Natural killer cell (primary cell): ENCODE measurements at regions not wholly inside any gene's neighbourhood (a gene's known extent, or its start where the extent isn't known, plus 50 kb on each side); places are given as distances from the start of the nearest gene placed in this dataset.
"Not testable (repeated sequence)": the region's sequence is repeated elsewhere in the genome, so short reads cannot be mapped to it uniquely, and the experiment has no call there.

Experiments used
- ATAC-seq, 3 donors: fragments of 150-1000 bp in 2 of 3; fragments of 200-7000 bp in 1 of 3; cut with Tn5 transposase; 1 replicate in 1 of 3; 2 replicates in 2 of 3; pipeline ENCODE4 v1.10.0; 2021; ENCODE audit warnings: mild to moderate bottlenecking in 2 of 3, moderate library complexity in 2 of 3
- DNase-seq, 2 donors: peaks; one replicate each; pipeline versions ENCODE4 v3.0.0 to v3.0.0-alpha.2; 2013 to 2021; ENCODE audit warnings: mixed read lengths in 1 of 2
- H3K27ac ChIP-seq: one replicate; pipeline ENCODE4 v1.5.1; 2013; ENCODE audit warnings: mild to moderate bottlenecking, low read length
- H3K27me3 ChIP-seq: one replicate; pipeline ENCODE4 v1.6.1; 2013; ENCODE audit warnings: low read length; ENCODE audit not compliant: control insufficient read depth, insufficient read depth
- H3K36me3 ChIP-seq: one replicate; pipeline ENCODE4 v1.6.1; 2013; ENCODE audit warnings: low read length; ENCODE audit not compliant: control insufficient read depth, insufficient read depth
- H3K4me1 ChIP-seq: one replicate; pipeline ENCODE4 v1.6.1; 2013; ENCODE audit warnings: low read length; ENCODE audit not compliant: control insufficient read depth, insufficient read depth
- H3K4me3 ChIP-seq: one replicate; pipeline ENCODE4 v1.5.1; 2013; ENCODE audit warnings: low read length
- H3K9me3 ChIP-seq: one replicate; pipeline ENCODE4 v1.6.1; 2013; ENCODE audit warnings: low read length; ENCODE audit not compliant: control insufficient read depth, insufficient read depth
- H3K27ac Mint-ChIP-seq, 2 donors: one replicate each; pipeline ENCODE4 v1.8.0; 2022; ENCODE audit warnings: mild to moderate bottlenecking in 2 of 2, mixed read lengths in 2 of 2, moderate library complexity in 1 of 2
- H3K27me3 Mint-ChIP-seq, 2 donors: one replicate each; pipeline ENCODE4 v1.8.0; 2022; ENCODE audit warnings: low read depth in 2 of 2, mixed read lengths in 2 of 2
- H3K36me3 Mint-ChIP-seq: one replicate; pipeline ENCODE4 v1.8.0; 2022; ENCODE audit warnings: mixed read lengths
- H3K4me1 Mint-ChIP-seq, 2 donors: one replicate each; pipeline ENCODE4 v1.8.0; 2022; ENCODE audit warnings: mixed read lengths in 2 of 2
- H3K4me3 Mint-ChIP-seq: one replicate; pipeline ENCODE4 v1.8.0; 2022; ENCODE audit warnings: mild to moderate bottlenecking, moderate library complexity, mixed read lengths
- H3K9me3 Mint-ChIP-seq, 2 donors: one replicate each; pipeline ENCODE4 v1.8.0; 2022; ENCODE audit warnings: mixed read lengths in 2 of 2
- CTCF ChIP-seq: fragments of 200-600 bp; IDR thresholded peaks from one replicate; pipeline ENCODE4 v1.8.0; 2022; ENCODE audit warnings: antibody characterized with exemption
- WGBS: methylation state at CpG from one replicate; pipeline ENCODE4 v1.1.7; 2013; ENCODE audit warnings: missing lambda C conversion rate; ENCODE audit not compliant: insufficient coverage; 5-methylcytosine and 5-hydroxymethylcytosine counted together
- intact Hi-C: fragments of 100-400 bp; cut with micrococcal nuclease; formaldehyde crosslinking; loops from one replicate; pipeline ENCODE4 v1.14.2; 2022

- H3K36me3 ChIP-seq: no peaks in the 10 kb centered on the region
- Mint-ChIP-seq H3K27me3 (peaks cover 0 to 9% of the 10 kb centered on the region in 2 donors), H3K27ac (no peak overlapping the region), H3K4me1 (no peaks in the 10 kb centered on the region), H3K36me3 (no peaks in the 10 kb centered on the region), H3K4me3 (no peak overlapping the region), H3K9me3 (no peaks in the 10 kb centered on the region)
- no peaks in the 10 kb centered on the region for H3K9me3 ChIP-seq
- no peak for TF ChIP-seq CTCF
- 69% methylated on average over 5 of the region's 5 CpGs for WGBS
- intact Hi-C loops: no loop called here
- H3K4me1 ChIP-seq: peaks cover 2% of the 10 kb centered on the region
- no peak overlapping the region for H3K4me3 ChIP-seq
- ATAC-seq (no peak), DNase-seq (no peak)
- no peak overlapping the region for H3K27ac ChIP-seq
- no peaks in the 10 kb centered on the region for H3K27me3 ChIP-seq
Measured at GRCh38 chr15:77904901-77905300, 172.6 kb downstream of the TBC1D2B start.

GRCh38 chr15:77904436-77904821 lies 173.1 kb downstream of the TBC1D2B start:
- Histone ChIP-seq H3K27ac (no peak overlapping the region), H3K9me3 (no peaks in the 10 kb centered on the region), H3K4me3 (no peak overlapping the region), H3K36me3 (no peaks in the 10 kb centered on the region), H3K4me1 (peaks cover 2% of the 10 kb centered on the region), H3K27me3 (no peaks in the 10 kb centered on the region)
- WGBS: 79% methylated on average over 5 of the region's 5 CpGs
- TF ChIP-seq CTCF: no peak
- Mint-ChIP-seq H3K9me3 (no peaks in the 10 kb centered on the region), H3K27me3 (peaks cover 0 to 6% of the 10 kb centered on the region in 2 donors), H3K4me1 (no peaks in the 10 kb centered on the region), H3K27ac (no peak overlapping the region), H3K36me3 (no peaks in the 10 kb centered on the region), H3K4me3 (no peak overlapping the region)
- ATAC-seq: no peak
- no peak for DNase-seq
- intact Hi-C loops: no loop called here

DNA sequence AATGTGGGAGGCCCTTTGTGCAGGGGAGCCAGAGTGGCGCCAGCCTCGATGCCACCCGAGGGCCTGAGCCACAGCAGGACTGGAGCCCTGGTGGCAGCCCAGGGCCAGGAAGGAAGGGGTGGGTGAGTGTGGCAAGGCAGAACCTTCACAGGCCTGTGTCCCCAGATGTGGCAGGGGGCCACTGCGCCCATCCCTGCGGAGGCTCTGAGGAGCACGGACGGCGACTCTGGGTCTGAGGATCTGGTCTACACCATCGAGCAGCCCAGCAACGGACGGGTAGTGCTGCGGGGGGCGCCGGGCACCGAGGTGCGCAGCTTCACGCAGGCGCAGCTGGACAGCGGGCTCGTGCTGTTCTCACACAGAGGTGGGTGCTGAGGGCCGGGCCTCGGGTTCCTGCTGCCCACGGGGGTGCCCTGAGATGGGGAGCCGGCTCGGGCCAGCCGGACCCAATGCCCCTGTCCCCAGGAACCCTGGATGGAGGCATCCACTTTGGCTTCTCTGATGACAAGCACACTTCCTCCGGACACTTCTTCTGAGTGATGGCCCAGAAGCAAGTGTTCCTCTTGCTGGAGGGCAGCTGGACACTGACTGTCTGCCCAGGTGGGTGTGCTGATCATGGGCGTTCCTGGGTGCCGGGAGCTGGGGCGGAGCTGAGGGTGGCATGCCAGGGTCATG lies 173.6 kb downstream of the TBC1D2B start:
- ATAC-seq, H3K36me3 Mint-ChIP-seq, H3K36me3 ChIP-seq, H3K4me1 Mint-ChIP-seq, H3K27ac ChIP-seq, H3K4me3 Mint-ChIP-seq, H3K27ac Mint-ChIP-seq, DNase-seq, intact Hi-C loops, H3K27me3 Mint-ChIP-seq, H3K9me3 ChIP-seq, H3K4me3 ChIP-seq, H3K4me1 ChIP-seq, H3K9me3 Mint-ChIP-seq, H3K27me3 ChIP-seq: not testable (repeated sequence)
- 90% methylated on average over 30 of the region's 30 CpGs for WGBS

GRCh38 chr15:77902921-77903760 lies 174.4 kb downstream of the TBC1D2B start:
- intact Hi-C loops: not testable (repeated sequence)

More at GRCh38 chr15:77902921-77903760, 174.4 kb downstream of the TBC1D2B start:
- not testable (repeated sequence) for H3K4me1 Mint-ChIP-seq, H3K9me3 Mint-ChIP-seq, H3K27me3 ChIP-seq, H3K27ac ChIP-seq, H3K36me3 ChIP-seq, H3K27me3 Mint-ChIP-seq, H3K27ac Mint-ChIP-seq, H3K4me3 ChIP-seq, H3K9me3 ChIP-seq, H3K36me3 Mint-ChIP-seq, H3K4me1 ChIP-seq, H3K4me3 Mint-ChIP-seq
- DNase-seq (peak in 1 of 2 donors; percentile 43), ATAC-seq (peak in 2 of 3 donors; percentile 36 to 67)
- WGBS: 52% methylated on average over 13 of the region's 13 CpGs
- peak; percentile 48 for TF ChIP-seq CTCF
